PFSK-1 (cell line): ENCODE measurements at regions not wholly inside any gene's neighbourhood (a gene's known extent, or its start where the extent isn't known, plus 50 kb on each side); places are given as distances from the start of the nearest gene placed in this dataset.

Source experiments
- FOXP2 ChIP-seq: optimal IDR thresholded peaks from 2 replicates; pipeline ENCODE3; 2011; ENCODE audit warnings: borderline replicate concordance, control low read depth, inconsistent platforms; ENCODE audit not compliant: insufficient read depth; ENCODE audit errors: extremely low read length, extremely low read depth
- POLR2AphosphoS5 ChIP-seq: IDR thresholded peaks from 2 replicates; pipeline ENCODE4 v1.6.1; 2012; ENCODE audit warnings: low read depth, mild to moderate bottlenecking, control low read depth, low read length, moderate library complexity
- SIN3A ChIP-seq: IDR thresholded peaks from 2 replicates; pipeline ENCODE4 v1.6.1; 2012; ENCODE audit warnings: mild to moderate bottlenecking, low read length, moderate library complexity, borderline replicate concordance; ENCODE audit not compliant: insufficient read depth
- TAF1 ChIP-seq: IDR thresholded peaks from 2 replicates; pipeline ENCODE4 v1.6.1; 2012; ENCODE audit warnings: low read length, control low read depth, borderline replicate concordance; ENCODE audit not compliant: insufficient read depth
- TF ChIP-seq, protein P1 (sequence below), 2 experiments: IDR thresholded peaks; 2 replicates each; pipeline versions ENCODE4 v1.6.1 to v1.8.0; 2011 to 2012; ENCODE audit warnings: low read depth in 2 of 2, low read length in 2 of 2, control low read depth in 1 of 2, inconsistent platforms in 1 of 2, mild to moderate bottlenecking in 1 of 2, moderate library complexity in 1 of 2; ENCODE audit not compliant: insufficient read depth in 1 of 2

DNA sequence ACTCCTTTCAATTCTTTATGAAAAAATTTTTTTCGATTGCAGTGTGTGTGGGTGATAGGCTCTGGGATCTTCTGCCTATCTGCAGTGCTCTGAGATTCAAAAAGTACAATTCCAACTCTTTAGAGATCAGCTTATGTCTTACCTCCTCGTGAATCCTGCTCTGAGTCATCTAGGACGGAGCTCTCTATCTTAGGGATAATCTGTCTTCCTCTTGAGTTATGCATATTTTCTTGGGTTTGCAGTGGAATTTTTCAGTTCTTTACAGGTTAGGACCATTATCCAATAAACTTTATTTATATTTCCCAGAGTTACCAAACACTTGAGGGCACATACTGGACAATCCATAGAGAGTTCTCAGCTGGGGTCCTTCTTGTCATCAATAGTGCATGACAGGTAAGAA is 428.6 kb downstream of the ACTR3B start:
- no peak for TF ChIP-seq FOXP2
- no peak for TF ChIP-seq SIN3A
- TF ChIP-seq POLR2AphosphoS5 = no peak
- TF ChIP-seq, protein P1, sequence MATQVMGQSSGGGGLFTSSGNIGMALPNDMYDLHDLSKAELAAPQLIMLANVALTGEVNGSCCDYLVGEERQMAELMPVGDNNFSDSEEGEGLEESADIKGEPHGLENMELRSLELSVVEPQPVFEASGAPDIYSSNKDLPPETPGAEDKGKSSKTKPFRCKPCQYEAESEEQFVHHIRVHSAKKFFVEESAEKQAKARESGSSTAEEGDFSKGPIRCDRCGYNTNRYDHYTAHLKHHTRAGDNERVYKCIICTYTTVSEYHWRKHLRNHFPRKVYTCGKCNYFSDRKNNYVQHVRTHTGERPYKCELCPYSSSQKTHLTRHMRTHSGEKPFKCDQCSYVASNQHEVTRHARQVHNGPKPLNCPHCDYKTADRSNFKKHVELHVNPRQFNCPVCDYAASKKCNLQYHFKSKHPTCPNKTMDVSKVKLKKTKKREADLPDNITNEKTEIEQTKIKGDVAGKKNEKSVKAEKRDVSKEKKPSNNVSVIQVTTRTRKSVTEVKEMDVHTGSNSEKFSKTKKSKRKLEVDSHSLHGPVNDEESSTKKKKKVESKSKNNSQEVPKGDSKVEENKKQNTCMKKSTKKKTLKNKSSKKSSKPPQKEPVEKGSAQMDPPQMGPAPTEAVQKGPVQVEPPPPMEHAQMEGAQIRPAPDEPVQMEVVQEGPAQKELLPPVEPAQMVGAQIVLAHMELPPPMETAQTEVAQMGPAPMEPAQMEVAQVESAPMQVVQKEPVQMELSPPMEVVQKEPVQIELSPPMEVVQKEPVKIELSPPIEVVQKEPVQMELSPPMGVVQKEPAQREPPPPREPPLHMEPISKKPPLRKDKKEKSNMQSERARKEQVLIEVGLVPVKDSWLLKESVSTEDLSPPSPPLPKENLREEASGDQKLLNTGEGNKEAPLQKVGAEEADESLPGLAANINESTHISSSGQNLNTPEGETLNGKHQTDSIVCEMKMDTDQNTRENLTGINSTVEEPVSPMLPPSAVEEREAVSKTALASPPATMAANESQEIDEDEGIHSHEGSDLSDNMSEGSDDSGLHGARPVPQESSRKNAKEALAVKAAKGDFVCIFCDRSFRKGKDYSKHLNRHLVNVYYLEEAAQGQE (IDR thresholded peaks at IDR 0.05; ENCODE audit: insufficient read depth in 1 of 2, low read depth in 2 of 2, low read length in 2 of 2) = no peak
- no peak for TF ChIP-seq TAF1

DNA sequence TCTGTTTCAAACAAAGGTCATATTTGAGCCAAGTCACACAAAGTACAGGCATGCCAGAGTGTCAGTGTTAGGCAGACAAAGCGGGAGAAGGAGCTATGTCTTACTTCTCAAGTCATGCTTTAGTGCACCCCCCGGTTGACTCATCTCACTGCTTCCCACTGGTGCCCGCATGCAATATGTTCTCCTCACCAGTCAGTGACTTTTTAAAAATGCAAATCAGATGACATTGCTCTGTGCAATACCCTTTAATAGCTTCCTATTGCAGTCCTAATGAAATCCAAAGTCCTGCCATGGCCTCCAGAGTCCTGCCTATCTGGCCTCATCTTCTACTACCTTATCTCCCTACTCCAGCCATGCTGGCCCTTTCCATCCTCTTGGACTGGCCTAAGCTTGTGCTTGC is 429.1 kb downstream of the ACTR3B start:
- TF ChIP-seq FOXP2 (no peak), SIN3A (no peak)
- TF ChIP-seq, protein P1 (IDR thresholded peaks at IDR 0.05; ENCODE audit: insufficient read depth in 1 of 2, low read depth in 2 of 2, low read length in 2 of 2) = no peak

DNA sequence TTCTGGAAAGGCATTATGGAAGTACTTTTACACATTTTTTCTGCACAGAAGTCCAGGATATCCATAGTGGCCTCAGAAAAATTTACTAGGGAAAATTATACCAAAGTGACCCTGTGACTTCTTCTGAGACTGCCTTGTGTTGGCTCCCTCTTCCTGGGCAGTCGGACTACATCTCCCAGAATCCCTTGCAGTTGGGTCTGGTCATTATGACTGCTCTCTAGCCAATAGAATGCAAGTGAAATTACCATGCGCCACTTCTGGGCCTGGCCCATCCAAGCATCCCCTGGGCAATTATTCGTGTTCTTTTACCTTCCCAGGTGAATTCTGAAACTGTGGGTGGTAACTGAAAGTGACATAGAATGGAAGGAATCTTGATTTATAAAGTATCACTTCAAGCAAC is 430.9 kb downstream of the ACTR3B start:
- TF ChIP-seq FOXP2 = no peak

DNA sequence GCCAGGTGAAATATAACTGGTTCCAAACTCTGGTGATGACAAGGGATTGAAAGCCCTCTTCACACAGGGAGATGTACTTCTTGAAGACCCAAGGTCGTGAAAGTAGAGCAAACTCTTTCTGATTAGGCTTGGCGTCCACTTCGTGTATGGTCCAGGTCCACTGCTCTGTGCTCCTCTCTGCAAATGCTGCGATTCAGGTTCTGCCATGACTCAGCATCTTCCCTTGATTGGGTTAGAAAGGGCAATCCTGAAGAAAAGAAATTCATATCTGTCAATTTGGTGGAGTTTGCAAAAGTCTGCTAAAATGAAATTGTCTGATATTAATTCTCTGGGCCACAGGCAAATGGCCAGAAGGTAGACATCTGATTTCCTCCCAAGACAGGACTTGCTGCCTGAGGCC is 431.4 kb downstream of the ACTR3B start:
- TF ChIP-seq FOXP2 = no peak
- TF ChIP-seq, protein P1 (IDR thresholded peaks at IDR 0.05; ENCODE audit: insufficient read depth in 1 of 2, low read depth in 2 of 2, low read length in 2 of 2) = no peak
- TF ChIP-seq TAF1 = no peak
- TF ChIP-seq POLR2AphosphoS5 = no peak
- TF ChIP-seq SIN3A = no peak

DNA sequence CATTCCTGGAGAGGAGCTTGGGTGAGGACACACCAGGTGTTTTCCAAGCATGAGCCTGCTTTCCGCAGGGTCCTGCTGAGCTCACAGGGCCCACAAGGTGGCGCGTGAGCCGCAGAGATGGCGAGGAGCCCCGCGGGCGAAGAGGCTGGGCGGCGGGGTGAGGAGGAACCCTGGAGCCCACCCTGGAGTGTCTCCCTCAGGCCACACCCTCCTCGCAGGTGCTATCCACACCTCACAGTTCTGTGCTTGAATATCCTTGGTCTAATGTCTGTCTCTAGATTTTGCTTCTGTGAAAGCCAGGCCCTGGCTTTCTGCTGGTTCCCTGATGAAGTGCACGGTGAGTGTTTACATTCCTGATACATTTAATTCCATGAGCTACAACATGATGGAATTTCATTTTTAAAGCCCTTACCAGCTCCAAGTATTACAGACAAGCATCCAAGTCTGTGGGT is 433.6 kb downstream of the ACTR3B start:
- TF ChIP-seq TAF1 = no peak
- no peak for TF ChIP-seq FOXP2
- no peak for TF ChIP-seq SIN3A
- TF ChIP-seq, protein P1 (IDR thresholded peaks at IDR 0.05; ENCODE audit: insufficient read depth in 1 of 2, low read depth in 2 of 2, low read length in 2 of 2) = no peak
- no peak for TF ChIP-seq POLR2AphosphoS5
